ENCODE measurements at regions not wholly inside any gene's neighbourhood (a gene's known extent, or its start where the extent isn't known, plus 50 kb on each side); places are given as distances from the start of the nearest gene placed in this dataset.

DNA sequence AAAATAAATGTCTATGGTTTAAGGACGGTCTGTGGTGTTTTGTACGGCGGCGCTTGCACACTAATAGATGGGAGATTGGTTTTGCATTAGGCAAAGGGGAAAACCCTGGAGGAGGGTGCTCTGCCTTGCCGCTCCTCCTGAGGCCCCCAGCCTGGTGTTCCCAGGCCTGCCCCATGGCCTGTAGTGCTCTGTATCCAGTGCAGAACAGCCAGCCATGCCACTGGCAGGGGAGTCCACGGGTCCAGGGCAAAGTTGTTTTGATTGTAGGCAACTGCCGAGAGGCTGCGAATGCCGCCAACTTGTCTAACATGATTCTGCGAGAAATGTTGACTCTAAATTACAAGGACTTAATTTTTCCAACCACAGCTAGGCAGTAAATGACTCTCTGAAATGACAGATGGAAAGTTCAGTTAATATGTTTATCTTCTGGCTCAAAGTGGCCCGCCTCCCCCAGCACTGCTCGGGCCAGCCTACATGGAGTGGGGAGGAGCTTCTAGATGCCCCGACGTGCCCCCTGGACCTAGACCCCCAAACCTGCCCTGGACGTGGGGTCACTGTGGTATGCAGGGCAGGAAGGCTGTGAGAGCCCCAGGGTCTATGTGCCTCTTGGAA is 104.6 kb upstream of the GDF10 start:
- no peak for DNase-seq

GRCh38 chr10:47196691-47197090 is 103.3 kb upstream of the GDF10 start:
- DNase-seq, result no peak

GRCh38 chr10:47198221-47198620 is 101.8 kb upstream of the GDF10 start:
- DNase-seq, result no peak

DNA sequence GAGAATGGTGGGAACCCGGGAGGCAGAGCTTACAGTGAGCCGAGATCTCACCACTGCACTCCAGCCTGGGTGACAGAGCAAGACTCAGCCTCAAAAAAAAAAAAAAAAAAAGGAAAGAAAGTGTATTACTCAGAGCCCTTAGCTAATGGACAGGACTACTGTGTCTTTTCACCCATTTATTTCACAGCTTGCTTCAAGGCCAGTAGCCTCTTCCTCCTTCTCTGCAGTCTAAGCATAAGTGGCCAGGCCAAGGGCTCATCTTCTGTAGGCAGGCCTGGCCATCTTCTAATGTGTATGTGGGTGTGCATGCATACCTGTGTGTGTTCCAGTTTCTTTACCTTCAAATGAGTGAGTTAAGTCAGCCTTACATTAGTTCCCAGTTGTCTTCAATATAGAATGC is 94.8 kb upstream of the GDF10 start:
- no peak for DNase-seq

- DNase-seq, result no peak
Measured at GRCh38 chr10:47206449-47207280, 93.3 kb upstream of the GDF10 start.

GRCh38 chr10:47207281-47207615 is 92.7 kb upstream of the GDF10 start:
- no peak for DNase-seq

- no peak for DNase-seq
Measured at GRCh38 chr10:47207894-47208469, 92.0 kb upstream of the GDF10 start.

DNA sequence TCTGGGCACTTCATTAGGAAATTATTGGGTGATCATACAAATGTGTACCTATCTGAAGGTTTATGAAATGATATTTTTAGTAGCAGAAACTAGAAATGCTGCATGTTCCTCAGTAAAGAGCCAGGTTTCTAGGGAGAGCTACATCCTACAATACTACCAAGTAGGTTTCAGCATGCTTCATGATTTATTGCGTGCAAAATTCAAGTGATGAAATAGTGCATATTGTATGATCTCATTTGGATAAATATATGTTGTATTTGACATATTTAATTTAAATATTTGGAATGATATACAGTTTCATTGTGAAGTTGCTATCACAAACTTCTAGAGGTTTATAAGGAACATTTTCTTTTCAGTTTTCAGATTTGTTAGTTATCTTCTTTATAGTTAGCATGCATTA is 90.5 kb upstream of the GDF10 start:
- no peak for DNase-seq

DNA sequence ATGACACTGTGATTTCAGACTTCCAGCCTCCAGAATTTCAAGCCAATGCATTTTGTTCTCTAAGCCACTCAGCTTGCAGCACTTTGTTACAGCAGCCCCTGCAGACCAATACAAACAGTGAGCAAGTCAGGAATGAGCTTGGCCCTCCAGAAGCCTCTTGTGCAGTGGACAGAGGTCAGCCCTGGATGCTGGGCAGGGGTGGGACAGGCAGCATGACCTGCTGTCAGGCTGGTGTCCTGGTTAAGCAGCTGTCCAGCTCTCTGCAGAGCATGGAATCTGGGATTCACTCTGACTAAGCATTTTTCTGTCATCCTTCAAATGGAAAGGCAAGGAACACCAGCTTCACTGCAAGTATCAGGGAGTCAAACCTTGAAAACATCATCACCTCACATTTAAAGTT is 85.5 kb upstream of the GDF10 start:
- DNase-seq, result no peak

DNA sequence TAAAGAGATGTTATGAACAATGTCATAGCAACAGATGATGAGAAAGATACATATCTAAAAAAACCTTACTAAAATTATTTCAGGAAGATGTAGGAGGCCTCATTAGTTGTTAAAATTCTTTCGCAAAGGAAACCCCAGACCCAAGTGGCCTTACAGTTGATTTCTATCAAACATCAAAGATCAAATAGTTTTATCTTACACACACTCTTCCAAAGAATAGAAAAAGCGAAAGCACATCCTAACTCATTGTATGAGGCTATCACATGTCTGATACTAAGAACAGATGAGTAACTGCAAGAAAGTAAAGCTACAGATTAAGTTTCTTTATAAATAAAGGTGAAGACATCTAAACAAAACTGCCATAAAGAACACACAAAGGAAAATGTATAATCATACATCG is 82.9 kb upstream of the GDF10 start:
- no peak for DNase-seq

DNA sequence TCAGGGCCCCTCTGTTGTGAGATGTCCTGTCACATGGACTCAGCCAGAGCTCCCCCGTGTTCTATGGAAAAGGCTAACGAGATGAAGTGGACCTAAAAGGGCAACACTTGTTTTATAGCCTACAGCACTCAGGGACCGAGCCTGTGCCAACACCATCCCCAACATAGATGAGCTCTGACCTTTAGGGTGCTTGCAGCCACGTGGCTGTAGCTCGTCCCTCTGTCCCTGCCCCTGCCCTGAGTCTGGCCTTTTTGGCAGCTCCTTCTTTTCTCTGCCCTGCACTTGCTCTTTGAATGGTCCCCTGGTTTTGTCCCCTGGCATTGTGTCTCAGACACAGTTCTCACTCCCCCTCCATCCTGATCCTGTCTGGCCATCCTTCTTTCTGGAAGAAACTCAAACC is 81.2 kb upstream of the GDF10 start:
- no peak for DNase-seq

GRCh38 chr10:47222461-47222860 is 77.5 kb upstream of the GDF10 start:
- DNase-seq, result no peak

GRCh38 chr10:47223236-47223635 is 76.8 kb upstream of the GDF10 start:
- no peak for DNase-seq

DNA sequence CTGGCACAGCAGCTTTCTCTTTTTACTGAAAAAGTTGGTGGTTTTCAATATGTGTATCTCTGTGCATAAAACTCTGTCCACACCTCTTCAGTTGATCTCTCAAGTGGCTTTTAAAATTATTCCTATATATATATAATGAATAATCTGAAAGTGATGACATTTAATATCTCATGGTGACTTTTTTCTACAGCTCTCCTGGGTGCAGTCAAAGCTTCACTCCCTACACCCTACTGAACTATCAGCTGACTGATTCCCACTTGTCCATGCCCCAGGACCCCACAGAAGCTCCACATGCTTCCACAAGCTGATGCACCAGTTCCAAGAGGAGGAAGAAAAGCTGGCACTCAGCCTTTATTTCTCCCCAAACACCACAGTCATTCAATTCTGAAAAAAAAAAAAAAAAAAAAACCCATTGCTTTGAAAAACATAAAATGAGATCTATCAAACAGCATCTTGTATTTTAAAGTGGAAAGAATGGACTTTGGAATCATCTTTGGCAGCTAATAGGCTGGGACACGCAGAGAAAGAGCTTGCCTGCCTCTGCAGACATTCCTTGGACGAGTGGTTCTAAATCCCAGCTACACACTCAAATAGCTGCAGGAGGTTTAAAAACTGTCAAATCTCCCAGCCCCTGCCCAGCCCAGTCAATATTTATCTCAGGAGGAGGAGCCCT is 75.3 kb upstream of the GDF10 start:
- no peak for DNase-seq

DNA sequence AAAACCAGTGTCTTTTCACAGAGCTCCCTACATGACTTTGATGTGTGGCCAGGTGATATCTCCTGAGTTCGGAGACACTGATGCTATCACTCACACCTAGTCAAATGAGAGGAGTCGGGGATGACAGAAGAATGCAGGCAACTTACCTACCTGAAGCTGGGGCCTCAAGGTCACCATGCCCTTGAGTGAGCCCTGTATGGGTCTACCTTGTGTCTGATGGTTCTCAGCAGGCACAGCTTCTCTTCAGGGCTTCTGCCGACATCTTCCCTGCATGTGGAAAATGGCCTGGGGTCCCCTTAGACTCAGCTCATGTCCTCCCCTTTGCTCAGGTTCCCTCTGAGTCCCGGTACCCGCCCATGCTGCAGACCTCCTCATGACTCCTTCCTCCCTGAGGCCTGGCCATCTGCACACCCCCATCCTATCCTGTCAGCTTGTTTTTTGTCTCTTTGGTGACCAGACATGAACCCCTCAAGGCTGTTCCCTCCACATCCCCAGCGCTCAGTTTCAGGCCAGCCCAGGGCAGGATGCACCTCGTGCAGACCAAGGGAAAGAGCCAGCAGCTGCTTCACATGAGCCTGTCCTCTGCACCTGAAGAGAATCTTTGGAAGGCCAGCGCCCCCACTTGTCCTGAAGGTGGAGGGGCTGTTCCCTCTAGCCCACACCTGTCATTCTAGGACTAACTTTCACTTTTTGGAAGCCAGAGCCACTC is 74.6 kb upstream of the GDF10 start:
- DNase-seq, result no peak

DNA sequence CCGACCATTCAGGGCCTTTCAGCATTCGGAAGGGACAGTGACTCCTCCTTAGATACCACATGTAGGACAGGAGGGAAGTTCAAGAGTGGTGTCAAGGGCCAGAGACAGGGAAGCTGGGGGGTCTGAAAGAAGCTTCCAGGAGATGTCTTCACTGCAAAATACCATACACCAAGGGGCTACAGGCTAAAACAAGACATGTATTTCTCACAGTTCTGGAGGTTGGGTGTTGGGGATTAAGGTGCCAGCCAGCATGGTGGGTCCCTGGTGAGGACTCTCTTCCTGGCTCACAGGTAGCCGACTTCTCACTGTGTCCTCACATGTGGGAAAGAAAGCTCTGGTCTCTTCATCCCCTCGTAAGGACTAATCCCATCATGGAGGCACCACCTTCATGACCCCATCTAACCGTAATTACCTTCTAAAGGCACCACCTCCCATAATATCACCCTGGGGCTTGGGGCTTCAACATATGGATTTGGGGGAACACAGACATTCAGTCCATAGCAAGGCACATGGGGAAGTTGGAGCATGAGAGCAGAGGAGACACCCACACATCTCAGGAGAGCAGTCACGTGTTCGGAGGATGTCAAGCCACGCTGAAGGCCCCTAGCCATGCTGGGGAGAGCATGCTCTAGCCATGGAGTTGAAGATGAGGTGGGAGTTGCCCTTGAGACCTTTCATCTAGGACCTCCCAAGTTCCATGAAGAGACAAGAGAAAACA is 73.9 kb upstream of the GDF10 start:
- DNase-seq, result no peak

- DNase-seq, result no peak
Measured at GRCh38 chr10:47230482-47230881, 69.5 kb upstream of the GDF10 start.

DNA sequence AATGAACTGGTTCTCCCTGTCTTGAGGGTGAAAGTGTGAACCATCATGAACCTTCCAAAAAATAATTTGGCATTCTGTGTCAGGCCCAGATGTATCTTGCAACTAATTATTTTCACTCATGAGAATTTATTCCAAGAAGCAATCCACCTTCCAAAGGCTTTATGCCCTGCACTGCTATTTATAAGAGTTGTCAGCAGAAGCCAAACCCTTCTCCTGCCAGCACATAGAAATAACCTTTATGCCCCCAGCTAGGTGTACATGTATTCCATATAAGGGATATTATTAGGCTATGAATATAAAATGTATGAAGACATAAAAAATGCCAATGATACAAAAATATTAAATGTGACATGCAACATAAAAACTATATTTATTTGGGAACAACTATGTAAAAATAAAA is 69.0 kb upstream of the GDF10 start:
- no peak for DNase-seq

- no peak for DNase-seq
Measured at GRCh38 chr10:47231414-47231813, 68.6 kb upstream of the GDF10 start.

GRCh38 chr10:47233631-47234030 is 66.4 kb upstream of the GDF10 start:
- DNase-seq, result no peak

GRCh38 chr10:47235484-47235883 is 64.5 kb upstream of the GDF10 start:
- no peak for DNase-seq
